ENCODE measurements at regions not wholly inside any gene's neighbourhood (a gene's known extent, or its start where the extent isn't known, plus 50 kb on each side); places are given as distances from the start of the nearest gene placed in this dataset.
"Not testable (repeated sequence)": the region's sequence is repeated elsewhere in the genome, so short reads cannot be mapped to it uniquely, and the experiment has no call there.

GRCh38 chr14:105968291-105968690 is 441.9 kb downstream of the TMEM121 start:
- DNase-seq (ENCODE audit: low spot score) (no peak), ATAC-seq (no peak)

DNA sequence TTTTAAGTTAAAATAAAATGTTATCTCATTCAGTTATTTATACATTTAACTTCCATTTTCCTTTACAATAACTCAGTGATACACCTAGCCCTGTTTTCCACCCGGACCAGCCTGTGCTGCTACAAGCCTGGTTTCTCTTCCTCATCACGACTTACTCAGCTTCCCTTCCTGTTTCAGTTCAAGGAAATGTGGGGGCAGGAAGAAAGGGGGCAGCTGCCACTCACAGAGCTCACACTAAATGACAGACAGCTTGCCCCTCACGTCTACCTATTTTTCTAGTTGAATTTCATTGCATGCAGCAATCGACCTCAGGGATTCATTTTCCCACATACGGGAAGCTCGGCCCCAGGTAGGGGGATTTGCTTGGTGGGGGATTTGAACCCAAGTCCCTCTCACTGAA is 442.6 kb downstream of the TMEM121 start:
- not testable (repeated sequence) for DNase-seq (ENCODE audit: low spot score); ATAC-seq

- DNase-seq (ENCODE audit: low spot score); ATAC-seq: not testable (repeated sequence)
These were observed 444.4 kb downstream of the TMEM121 start for GRCh38 chr14:105970821-105971220.

- DNase-seq (ENCODE audit: low spot score): no peak
- ATAC-seq: no peak
These were observed 445.5 kb downstream of the TMEM121 start for GRCh38 chr14:105971593-105972500.

DNA sequence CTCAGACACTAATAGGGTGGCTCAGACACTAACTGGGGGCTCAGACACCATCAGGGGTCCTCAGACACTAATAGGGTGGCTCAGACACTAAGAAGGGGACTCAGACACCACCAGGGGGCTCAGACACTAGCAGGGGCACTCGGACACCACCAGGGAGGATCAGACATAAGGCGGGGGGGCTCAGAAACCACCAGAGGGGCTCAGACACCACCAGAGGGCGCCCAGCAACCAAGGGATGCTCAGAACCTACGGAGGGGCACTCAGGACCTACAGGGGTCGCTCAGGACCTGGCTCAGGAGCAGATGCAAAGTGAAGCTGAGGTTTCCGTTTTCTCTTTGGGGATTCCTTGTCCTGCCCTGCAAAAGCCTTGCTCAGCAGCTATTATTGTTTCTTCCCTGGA is 448.5 kb downstream of the TMEM121 start:
- ATAC-seq (no peak), DNase-seq (ENCODE audit: low spot score) (no peak)

GRCh38 chr14:105978618-105979295 is 452.4 kb downstream of the TMEM121 start:
- ATAC-seq (no peak), DNase-seq (ENCODE audit: low spot score) (no peak)

GRCh38 chr14:105979446-105979845 is 453.1 kb downstream of the TMEM121 start:
- DNase-seq (ENCODE audit: low spot score) (no peak), ATAC-seq (no peak)

- ATAC-seq (no peak), DNase-seq (ENCODE audit: low spot score) (no peak)
These were observed 453.8 kb downstream of the TMEM121 start for GRCh38 chr14:105980224-105980623.

GRCh38 chr14:105981517-105982302 is 455.3 kb downstream of the TMEM121 start:
- not testable (repeated sequence) for DNase-seq (ENCODE audit: low spot score)

GRCh38 chr14:105982664-105983063 is 456.3 kb downstream of the TMEM121 start:
- DNase-seq (ENCODE audit: low spot score) (no peak), ATAC-seq (no peak)

More at GRCh38 chr14:105981517-105982302, 455.3 kb downstream of the TMEM121 start:
- not testable (repeated sequence) for ATAC-seq

DNA sequence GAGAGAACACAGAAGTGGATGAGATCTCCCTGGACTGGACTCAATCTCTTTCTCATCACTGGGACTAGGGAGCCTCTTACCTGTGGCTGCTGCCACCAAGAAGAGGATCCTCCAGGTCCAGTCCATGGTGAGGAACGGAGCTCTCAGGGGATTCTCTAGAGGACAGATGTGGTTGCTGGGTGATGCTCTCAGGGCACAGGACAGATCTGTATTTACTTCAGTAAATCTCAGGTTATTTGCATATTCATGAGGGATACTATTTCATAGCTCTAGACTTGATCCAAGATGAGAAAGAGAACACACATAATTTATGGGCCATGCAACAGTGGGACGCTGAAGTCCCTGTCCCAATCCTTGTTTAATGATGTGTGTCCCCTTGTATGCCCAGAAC is 460.5 kb downstream of the TMEM121 start:
- DNase-seq (ENCODE audit: low spot score): no peak

GRCh38 chr14:105987563-105987962 is 461.2 kb downstream of the TMEM121 start:
- DNase-seq (ENCODE audit: low spot score) (no peak), ATAC-seq (no peak)

More for the DNA sequence above, 460.5 kb downstream of the TMEM121 start:
- no peak for ATAC-seq

DNA sequence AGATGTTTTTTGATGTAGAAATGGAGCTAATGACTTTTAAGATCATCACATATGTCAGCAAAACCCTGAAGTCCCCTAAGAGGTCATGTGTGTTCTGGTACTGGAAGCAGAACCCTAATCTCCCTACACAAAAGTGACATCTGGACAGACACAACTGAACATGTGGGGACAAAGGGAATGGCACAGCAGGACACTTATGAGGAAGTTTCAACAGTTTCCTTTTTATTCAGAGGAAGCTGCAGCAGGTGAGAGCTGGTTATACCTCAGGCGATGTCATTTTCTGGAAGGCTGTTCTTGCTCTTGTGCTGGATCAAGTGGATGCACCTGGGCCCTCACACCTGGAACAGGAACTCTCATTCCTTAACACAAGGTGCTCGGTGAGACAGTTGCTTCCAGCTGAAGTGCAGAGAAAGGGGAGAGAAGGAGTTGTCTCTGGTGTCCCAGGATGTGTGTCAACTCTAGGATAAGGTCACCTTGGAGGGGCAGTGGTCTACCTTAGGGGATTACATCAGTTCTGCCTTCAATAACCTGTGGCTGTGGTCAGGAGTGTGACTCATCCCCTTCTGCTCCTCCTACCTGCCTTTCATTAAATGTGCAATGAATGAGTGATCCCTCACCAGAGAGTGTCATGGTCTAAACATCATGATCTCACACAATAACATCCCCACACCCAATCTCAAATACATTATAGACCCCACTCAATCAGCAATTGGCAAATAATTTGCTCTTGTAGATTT is 463.4 kb downstream of the TMEM121 start:
- no peak for DNase-seq (ENCODE audit: low spot score)
- ATAC-seq: no peak

DNA sequence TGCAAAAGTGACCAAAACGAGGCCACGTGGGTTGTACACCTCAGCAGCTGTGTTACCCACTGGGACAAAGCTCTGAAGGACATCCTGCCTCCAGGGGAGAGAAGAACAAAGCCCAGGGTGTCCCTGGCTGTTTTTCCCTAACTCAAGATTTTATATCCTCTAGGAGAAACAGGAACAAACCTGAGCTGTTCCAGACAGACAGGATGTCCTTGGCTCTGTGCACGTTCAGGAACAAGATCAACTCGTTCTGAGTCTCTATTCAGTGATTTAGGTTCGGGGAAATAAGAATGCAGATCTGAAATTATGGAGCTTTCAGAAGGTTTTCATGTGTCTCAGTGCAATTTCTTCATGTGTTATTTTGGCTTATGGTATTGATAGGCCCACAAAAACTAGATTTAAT is 465.3 kb downstream of the TMEM121 start:
- not testable (repeated sequence) for DNase-seq (ENCODE audit: low spot score); ATAC-seq

DNA sequence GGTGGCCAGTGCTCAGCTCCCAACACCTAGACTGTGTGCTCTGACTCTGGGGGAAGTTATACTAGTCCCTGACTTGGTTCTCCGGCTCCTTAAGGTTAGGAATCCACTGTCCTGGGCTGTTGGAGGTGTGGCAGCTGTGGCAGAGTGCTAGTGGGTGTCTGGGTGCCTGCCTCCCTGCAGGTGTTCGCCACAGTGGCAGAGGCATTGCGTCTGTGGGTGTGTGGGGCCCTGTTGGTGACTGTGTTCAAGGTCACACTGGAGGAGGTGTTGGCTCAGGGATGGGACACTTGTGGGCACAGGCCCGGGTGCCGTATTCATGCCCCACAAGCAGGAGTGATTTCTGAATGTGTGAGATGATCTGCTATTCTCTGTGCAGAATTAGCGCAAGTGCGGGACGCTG is 467.4 kb downstream of the TMEM121 start:
- ATAC-seq (no peak), DNase-seq (ENCODE audit: low spot score) (no peak)

DNA sequence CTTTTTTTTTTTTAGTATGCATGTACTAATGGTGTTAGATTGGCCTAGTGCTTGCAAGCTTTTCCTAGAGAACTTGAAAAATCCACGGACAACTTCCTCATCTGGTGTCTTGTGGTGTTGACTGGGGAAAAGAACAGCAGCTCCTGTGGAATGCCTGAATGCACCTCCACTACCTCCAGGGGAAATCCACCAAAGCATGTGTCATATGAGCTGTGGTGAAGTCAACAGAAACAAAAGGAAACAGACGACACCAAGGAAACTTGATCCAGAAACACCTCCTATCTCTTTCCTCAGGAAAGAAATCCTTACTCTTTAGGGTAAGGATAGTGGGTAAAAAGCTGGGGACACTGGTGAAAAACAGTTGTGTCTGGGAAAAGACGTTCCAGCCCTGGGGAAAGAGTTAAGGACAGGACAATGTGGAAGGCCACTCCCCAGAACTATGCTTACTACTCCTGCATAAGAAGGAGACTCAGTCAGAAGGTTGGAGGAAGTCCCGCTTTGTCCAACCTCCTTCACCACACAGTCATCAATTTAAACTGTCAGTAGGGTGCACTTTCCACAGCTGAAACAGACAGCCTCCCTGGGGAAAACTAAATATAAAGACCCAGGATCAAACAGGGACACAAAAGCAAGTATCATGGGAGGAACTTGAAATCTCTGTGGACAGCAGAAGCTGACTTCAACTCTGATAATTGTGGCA is 468.8 kb downstream of the TMEM121 start:
- not testable (repeated sequence) for DNase-seq (ENCODE audit: low spot score); ATAC-seq

DNA sequence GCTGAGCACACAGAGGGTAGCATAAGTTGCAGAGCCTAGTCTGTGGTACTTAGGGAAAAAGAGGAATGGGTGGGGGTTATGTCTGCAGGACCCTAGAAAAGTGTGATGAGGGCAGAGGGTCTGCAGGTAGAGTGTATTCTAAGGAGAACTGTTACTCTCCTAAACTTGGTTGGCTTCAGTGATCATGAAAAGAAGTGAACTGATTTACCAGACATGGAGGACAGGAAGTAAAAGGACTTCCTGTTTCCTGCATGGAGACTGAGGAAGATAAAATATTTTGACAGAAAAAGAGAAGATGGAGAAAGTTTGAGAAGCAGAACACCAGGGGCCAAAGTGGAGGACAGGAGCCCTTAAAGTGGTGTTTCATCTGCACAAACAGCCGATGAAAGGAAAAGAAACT is 472.2 kb downstream of the TMEM121 start:
- DNase-seq (ENCODE audit: low spot score); ATAC-seq: not testable (repeated sequence)

DNA sequence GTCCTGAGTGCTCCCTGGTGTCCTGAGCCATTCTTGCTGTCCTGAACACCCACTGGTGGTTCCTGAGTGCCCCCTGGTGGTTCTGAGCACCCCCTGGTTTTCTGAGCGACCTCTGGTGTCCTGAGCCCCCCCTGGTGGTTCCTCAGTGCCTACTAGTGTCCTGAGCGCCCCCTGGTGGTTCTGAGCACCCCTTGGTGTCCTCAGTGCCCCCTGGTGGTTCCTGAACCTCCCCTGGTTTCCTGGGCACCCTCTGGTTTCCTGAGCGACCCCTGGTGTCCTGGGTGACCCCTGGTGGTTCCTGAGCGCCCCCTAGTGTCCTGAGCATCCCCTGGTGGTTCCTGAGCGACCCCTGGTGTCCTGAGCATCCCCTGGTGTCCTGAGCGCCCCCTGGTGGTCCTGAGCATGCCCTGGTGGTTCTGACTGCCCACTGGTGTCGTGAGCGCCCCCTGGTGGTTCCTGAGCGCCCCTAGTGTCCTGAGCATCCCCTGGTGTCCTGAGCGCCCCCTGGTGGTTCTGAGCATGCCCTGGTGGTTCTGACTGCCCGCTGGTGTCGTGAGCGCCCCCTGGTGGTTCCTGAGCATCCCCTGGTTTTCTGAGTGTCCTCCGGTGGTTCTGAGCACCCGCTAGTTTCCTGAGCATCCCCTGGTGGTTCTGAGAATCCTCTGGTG is 473.1 kb downstream of the TMEM121 start:
- DNase-seq (ENCODE audit: low spot score) (peak; percentile 53), ATAC-seq (peak; percentile 88)

DNA sequence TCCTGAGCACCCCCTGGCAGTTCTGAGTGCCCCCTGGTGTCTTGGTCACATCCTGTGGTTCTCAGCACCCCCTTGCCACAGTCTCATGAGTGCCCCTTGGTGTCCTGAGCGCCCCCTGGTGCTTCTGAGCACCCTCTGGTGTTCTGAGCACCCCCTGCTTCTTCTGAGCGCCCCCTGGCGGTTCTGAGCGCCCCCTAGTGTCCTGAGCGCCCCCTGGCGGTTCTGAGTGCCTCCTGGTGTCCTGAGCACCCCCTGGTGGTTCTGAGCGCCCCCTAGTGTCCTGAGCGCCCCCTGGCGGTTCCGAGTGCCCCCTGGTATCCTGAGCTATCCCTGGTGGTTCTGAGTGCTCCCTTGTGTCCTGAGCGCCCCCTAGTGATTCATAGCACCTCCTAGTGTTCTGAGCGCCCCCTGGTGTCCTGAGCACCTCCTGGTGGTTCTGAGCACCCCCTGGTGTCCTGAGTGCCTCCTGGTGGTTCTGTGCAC is 473.7 kb downstream of the TMEM121 start:
- not testable (repeated sequence) for ATAC-seq; DNase-seq (ENCODE audit: low spot score)

All from left lobe of liver (tissue), 2 donors.